ENCODE measurements at regions not wholly inside any gene's neighbourhood (a gene's known extent, or its start where the extent isn't known, plus 50 kb on each side); places are given as distances from the start of the nearest gene placed in this dataset.

DNA sequence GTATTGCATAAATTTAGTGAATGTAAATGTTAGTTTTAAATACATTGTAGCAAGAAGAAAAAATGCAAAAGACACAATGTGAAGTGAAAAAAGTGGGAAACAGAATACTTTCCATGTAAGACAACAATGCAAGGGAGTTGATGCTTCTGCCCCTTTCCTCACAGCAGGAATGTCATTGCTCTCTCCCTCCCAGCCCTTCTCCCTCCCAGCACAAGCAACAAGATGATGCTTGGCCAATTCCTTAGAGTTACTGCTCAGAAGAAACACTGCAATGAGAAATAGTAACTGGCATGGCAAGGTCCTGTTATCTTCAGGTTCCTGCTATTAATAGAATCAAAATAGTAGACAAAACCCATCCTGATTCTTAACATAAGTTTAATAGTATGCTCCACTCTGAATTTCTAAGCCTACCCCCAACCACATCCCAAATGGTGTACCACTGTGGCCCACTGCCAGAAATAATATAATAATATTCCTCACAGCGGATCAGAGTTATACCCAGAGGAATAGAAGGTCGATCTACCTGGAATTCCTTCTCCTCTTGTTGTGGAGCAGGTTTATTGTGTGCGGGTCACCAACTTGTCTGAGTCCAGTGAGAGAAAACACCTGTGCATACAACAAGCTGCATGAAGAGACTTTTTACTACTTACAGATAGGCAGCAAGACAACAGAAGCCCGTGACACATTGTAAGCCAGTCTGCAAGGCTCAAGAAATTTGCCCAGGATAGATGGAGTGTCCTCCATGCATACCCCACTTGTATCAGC, 69.8 kb upstream of the SLC7A11 start:
- Histone ChIP-seq H3K4me3 (no peak overlapping the region), H3K27ac (no peak overlapping the region), H3K36me3 (no peaks in the 10 kb centered on the region), H3K9me3 (no peaks in the 10 kb centered on the region), H3K4me1 (no peaks in the 10 kb centered on the region), H3K27me3 (ENCODE audit: low read depth) (no peaks in the 10 kb centered on the region)
- TF ChIP-seq, protein P1, sequence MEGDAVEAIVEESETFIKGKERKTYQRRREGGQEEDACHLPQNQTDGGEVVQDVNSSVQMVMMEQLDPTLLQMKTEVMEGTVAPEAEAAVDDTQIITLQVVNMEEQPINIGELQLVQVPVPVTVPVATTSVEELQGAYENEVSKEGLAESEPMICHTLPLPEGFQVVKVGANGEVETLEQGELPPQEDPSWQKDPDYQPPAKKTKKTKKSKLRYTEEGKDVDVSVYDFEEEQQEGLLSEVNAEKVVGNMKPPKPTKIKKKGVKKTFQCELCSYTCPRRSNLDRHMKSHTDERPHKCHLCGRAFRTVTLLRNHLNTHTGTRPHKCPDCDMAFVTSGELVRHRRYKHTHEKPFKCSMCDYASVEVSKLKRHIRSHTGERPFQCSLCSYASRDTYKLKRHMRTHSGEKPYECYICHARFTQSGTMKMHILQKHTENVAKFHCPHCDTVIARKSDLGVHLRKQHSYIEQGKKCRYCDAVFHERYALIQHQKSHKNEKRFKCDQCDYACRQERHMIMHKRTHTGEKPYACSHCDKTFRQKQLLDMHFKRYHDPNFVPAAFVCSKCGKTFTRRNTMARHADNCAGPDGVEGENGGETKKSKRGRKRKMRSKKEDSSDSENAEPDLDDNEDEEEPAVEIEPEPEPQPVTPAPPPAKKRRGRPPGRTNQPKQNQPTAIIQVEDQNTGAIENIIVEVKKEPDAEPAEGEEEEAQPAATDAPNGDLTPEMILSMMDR (IDR thresholded peaks at IDR 0.05), result no peak
- ATAC-seq (no peak), DNase-seq (no peak)
- intact Hi-C loops (cut with DNase I), result no loop called here

DNA sequence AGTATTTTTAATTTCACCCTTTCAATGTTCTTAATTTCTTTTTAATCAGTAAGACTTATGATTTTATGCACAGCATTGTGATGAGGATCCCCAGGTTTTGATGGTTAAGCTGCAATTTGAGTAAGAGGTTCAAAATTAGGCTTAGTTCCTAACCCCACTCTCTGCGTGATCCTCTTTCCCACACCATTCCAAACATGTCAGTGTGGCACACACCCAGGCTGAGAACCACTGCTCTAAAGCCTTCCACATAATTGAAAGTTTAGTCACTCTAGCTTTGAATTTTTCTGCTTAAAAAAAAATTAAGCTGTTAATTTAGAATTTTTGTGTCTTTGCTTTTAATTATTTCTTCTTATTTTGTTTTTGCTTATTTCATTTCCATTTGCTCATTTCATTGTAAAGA, 68.8 kb upstream of the SLC7A11 start:
- no peak overlapping the region for H3K27ac ChIP-seq
- H3K4me3 ChIP-seq, result no peak overlapping the region
- TF ChIP-seq, protein P1 (IDR thresholded peaks at IDR 0.05), result no peak
- no peaks in the 10 kb centered on the region for H3K36me3 ChIP-seq
- H3K4me1 ChIP-seq, result no peaks in the 10 kb centered on the region
- no peaks in the 10 kb centered on the region for H3K27me3 ChIP-seq (ENCODE audit: low read depth)
- no peaks in the 10 kb centered on the region for H3K9me3 ChIP-seq
- DNase-seq (no peak), ATAC-seq (no peak)
- intact Hi-C loops (cut with DNase I), result no loop called here

DNA sequence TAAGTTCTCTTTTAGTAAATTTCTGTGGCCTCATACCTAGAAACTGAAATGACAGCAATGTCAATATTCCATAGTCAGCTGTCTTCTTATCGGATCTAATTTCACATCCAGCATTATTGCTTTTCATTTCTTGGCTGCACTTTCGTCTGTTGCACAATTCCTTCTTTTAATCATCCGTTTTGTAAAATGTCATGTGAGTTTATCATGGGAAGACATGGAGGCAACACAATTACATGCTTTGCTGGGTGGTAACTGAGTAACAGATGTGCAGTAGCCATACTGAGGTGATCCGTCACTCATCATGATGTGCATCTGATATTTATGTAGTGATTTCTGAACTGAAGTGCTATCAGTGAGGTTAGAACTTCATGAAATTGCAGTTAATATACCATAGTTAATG, 68.3 kb upstream of the SLC7A11 start:
- Histone ChIP-seq H3K4me3 (no peak overlapping the region), H3K27ac (no peak overlapping the region), H3K36me3 (no peaks in the 10 kb centered on the region), H3K4me1 (no peaks in the 10 kb centered on the region), H3K27me3 (ENCODE audit: low read depth) (no peaks in the 10 kb centered on the region), H3K9me3 (no peaks in the 10 kb centered on the region)
- TF ChIP-seq, protein P1 (IDR thresholded peaks at IDR 0.05), result no peak
- no peak for DNase-seq
- intact Hi-C loops (cut with DNase I), result no loop called here
- ATAC-seq, result no peak

DNA sequence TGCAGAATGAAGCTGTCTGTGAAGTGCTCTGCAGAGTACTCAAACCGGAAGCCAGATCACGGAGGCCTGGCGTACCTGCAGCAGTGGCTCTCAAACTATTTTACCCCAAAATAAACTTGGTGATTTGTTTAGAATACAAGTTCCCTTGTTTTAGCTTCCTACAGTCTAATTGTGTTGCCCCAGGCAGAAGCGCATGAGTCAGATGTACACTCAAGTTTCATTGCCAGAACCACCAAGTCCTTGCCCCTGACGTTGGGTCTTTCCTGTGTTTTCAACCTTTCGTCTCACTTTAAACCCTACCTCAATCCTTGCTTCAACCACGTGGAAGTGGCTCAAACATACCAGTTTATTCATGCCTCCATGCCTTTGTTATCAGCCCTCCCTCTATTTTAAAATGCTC, 66.2 kb upstream of the SLC7A11 start:
- Histone ChIP-seq H3K9me3 (no peaks in the 10 kb centered on the region), H3K4me3 (no peak overlapping the region), H3K4me1 (no peaks in the 10 kb centered on the region), H3K27me3 (ENCODE audit: low read depth) (no peaks in the 10 kb centered on the region), H3K27ac (no peak overlapping the region), H3K36me3 (no peaks in the 10 kb centered on the region)
- TF ChIP-seq, protein P1 (IDR thresholded peaks at IDR 0.05), result no peak
- DNase-seq (no peak), ATAC-seq (peak in 1 of 2 donors; percentile 16)
- intact Hi-C loops (cut with DNase I), result no loop called here

DNA sequence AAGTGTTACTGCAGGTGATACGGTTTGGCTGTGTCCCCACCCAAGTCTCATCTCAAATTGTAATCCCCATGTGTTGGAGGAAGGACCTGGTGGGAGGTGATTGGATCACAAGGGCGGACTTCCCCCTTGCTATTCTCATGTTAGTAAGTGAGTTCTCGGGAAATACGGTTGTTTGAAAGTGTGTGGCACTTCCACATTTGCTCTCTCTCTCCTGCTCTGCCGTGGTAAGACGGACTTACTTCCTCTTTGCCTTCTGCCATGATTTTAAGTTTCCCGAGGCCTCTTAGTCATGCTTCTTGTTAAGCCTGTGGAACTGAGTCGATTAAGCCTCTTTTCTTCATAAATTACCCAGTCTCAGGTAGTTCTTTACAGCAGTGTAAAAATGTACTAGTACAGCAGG, 65.2 kb upstream of the SLC7A11 start:
- Histone ChIP-seq H3K27me3 (ENCODE audit: low read depth) (no peaks in the 10 kb centered on the region), H3K4me3 (no peak overlapping the region), H3K36me3 (no peaks in the 10 kb centered on the region), H3K27ac (no peak overlapping the region), H3K9me3 (no peaks in the 10 kb centered on the region), H3K4me1 (no peaks in the 10 kb centered on the region)
- ATAC-seq, result peak in 1 of 2 donors; percentile 51
- intact Hi-C loops (cut with DNase I), result no loop called here
- DNase-seq, result no peak
- TF ChIP-seq, protein P1 (IDR thresholded peaks at IDR 0.05), result no peak

Measured in lower lobe of right lung (tissue), 2 donors.